ENCODE measurements at regions not wholly inside any gene's neighbourhood (a gene's known extent, or its start where the extent isn't known, plus 50 kb on each side); places are given as distances from the start of the nearest gene placed in this dataset.

DNA sequence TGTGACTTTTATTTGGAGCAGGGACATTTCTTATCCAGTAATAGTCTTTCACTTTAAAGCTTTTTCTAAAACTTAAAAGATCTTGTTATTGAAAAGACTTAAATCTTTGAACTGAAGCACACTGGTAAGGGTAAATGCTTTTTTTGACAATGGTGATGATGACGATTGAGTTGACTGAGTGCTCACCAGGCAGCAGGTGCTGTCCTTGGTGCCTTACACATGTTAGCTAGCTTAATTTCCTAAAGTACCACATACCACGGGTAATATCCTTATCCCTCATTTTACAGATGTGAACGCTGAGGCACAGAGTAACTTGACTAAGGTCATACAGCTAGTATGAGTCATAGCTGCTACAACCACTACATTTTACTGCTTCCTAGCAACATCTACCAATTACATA, 200.0 kb downstream of the XPNPEP1 start:
- POLR2A ChIA-PET: no interaction called here
- DNase-seq (ENCODE audit: low read depth, low spot score) (no peak), ATAC-seq (no peak)
- H3K4me1 ChIP-seq (ENCODE audit: control insufficient read depth, insufficient read depth, low read length): no peaks in the 10 kb centered on the region
- H3K9me3 ChIP-seq (ENCODE audit: control insufficient read depth, insufficient read depth, low read depth, low read length): no peaks in the 10 kb centered on the region
- no peaks in the 10 kb centered on the region for H3K27me3 ChIP-seq (ENCODE audit: control insufficient read depth, insufficient read depth, low read length)
- intact Hi-C loops (cut with micrococcal nuclease; ENCODE audit: unreplicated experiment): no loop called here
- CTCF ChIA-PET: no interaction called here
- no peak overlapping the region for H3K4me3 ChIP-seq (ENCODE audit: low read depth in 2 of 2, low read length in 2 of 2)
- BruUV-seq (replicated peaks): no TSS peak
- no peaks in the 10 kb centered on the region for H3K36me3 ChIP-seq (ENCODE audit: control insufficient read depth, insufficient read depth, low read length)
- no peak overlapping the region for H3K27ac ChIP-seq (ENCODE audit: low read length)
- in situ Hi-C loops (cut with HindIII; ENCODE audit: low pct_unique_long_range_greater_than_20kb, low sequenced_read_pairs): no loop called here
- TF ChIP-seq POLR2AphosphoS5 (IDR thresholded peaks at IDR 0.05; ENCODE audit: low read depth, low read length) (no peak), SIN3A (IDR thresholded peaks at IDR 0.05; ENCODE audit: borderline replicate concordance, insufficient read depth, low read depth, low read length) (no peak), TCF7L2 (IDR thresholded peaks at IDR 0.05; ENCODE audit: low read depth, low read length) (no peak)
- TF ChIP-seq, protein P1, sequence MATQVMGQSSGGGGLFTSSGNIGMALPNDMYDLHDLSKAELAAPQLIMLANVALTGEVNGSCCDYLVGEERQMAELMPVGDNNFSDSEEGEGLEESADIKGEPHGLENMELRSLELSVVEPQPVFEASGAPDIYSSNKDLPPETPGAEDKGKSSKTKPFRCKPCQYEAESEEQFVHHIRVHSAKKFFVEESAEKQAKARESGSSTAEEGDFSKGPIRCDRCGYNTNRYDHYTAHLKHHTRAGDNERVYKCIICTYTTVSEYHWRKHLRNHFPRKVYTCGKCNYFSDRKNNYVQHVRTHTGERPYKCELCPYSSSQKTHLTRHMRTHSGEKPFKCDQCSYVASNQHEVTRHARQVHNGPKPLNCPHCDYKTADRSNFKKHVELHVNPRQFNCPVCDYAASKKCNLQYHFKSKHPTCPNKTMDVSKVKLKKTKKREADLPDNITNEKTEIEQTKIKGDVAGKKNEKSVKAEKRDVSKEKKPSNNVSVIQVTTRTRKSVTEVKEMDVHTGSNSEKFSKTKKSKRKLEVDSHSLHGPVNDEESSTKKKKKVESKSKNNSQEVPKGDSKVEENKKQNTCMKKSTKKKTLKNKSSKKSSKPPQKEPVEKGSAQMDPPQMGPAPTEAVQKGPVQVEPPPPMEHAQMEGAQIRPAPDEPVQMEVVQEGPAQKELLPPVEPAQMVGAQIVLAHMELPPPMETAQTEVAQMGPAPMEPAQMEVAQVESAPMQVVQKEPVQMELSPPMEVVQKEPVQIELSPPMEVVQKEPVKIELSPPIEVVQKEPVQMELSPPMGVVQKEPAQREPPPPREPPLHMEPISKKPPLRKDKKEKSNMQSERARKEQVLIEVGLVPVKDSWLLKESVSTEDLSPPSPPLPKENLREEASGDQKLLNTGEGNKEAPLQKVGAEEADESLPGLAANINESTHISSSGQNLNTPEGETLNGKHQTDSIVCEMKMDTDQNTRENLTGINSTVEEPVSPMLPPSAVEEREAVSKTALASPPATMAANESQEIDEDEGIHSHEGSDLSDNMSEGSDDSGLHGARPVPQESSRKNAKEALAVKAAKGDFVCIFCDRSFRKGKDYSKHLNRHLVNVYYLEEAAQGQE (IDR thresholded peaks at IDR 0.05; ENCODE audit: insufficient read depth in 1 of 2, low read depth in 2 of 2, low read length in 1 of 2): no peak
- TF ChIP-seq, protein P2, sequence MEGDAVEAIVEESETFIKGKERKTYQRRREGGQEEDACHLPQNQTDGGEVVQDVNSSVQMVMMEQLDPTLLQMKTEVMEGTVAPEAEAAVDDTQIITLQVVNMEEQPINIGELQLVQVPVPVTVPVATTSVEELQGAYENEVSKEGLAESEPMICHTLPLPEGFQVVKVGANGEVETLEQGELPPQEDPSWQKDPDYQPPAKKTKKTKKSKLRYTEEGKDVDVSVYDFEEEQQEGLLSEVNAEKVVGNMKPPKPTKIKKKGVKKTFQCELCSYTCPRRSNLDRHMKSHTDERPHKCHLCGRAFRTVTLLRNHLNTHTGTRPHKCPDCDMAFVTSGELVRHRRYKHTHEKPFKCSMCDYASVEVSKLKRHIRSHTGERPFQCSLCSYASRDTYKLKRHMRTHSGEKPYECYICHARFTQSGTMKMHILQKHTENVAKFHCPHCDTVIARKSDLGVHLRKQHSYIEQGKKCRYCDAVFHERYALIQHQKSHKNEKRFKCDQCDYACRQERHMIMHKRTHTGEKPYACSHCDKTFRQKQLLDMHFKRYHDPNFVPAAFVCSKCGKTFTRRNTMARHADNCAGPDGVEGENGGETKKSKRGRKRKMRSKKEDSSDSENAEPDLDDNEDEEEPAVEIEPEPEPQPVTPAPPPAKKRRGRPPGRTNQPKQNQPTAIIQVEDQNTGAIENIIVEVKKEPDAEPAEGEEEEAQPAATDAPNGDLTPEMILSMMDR (IDR thresholded peaks at IDR 0.05): no peak

DNA sequence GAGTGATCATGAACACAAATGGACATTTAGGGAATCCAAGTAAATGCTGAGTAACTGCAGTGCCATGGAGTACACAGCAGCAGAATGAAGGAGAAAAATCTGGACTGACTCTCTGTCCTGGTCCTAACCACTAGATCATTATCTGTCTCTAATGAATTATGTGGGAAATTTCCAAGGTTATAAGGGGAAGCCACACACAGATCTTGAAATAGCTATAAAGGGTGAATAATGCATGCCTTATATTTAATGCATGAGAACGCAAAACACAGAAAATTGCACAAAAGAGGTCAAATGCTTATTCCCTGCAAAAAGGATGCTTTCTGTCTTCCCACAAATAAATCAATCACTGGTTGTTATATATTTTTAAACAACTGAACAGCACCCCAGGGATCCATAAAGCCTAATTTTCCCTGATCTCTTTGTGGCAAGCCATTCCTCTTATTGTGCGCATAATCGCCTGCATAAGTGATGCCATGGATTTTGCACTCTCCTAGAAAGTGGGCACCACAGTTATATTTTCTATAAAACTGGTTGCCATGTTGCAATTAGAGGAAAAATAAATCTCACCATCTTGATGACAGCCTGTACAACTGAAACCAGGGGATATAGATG, 201.8 kb downstream of the XPNPEP1 start:
- Histone ChIP-seq H3K27me3 (ENCODE audit: control insufficient read depth, insufficient read depth, low read length) (no peaks in the 10 kb centered on the region), H3K36me3 (ENCODE audit: control insufficient read depth, insufficient read depth, low read length) (no peaks in the 10 kb centered on the region), H3K4me3 (ENCODE audit: low read depth in 2 of 2, low read length in 2 of 2) (no peak overlapping the region), H3K27ac (ENCODE audit: low read length) (no peak overlapping the region), H3K4me1 (ENCODE audit: control insufficient read depth, insufficient read depth, low read length) (no peaks in the 10 kb centered on the region), H3K9me3 (ENCODE audit: control insufficient read depth, insufficient read depth, low read depth, low read length) (no peaks in the 10 kb centered on the region)
- CTCF ChIA-PET: no interaction called here
- in situ Hi-C loops (cut with HindIII; ENCODE audit: low pct_unique_long_range_greater_than_20kb, low sequenced_read_pairs) (no loop called here), intact Hi-C loops (cut with micrococcal nuclease; ENCODE audit: unreplicated experiment) (no loop called here)
- ATAC-seq: no peak
- BruUV-seq (replicated peaks): no TSS peak
- TF ChIP-seq, protein P2 (IDR thresholded peaks at IDR 0.05): no peak
- TF ChIP-seq, protein P1 (IDR thresholded peaks at IDR 0.05; ENCODE audit: insufficient read depth in 1 of 2, low read depth in 2 of 2, low read length in 1 of 2): no peak
- no peak for TF ChIP-seq POLR2AphosphoS5 (IDR thresholded peaks at IDR 0.05; ENCODE audit: low read depth, low read length)
- TF ChIP-seq SIN3A (IDR thresholded peaks at IDR 0.05; ENCODE audit: borderline replicate concordance, insufficient read depth, low read depth, low read length): no peak
- no peak for TF ChIP-seq TCF7L2 (IDR thresholded peaks at IDR 0.05; ENCODE audit: low read depth, low read length)
- POLR2A ChIA-PET: no interaction called here
- no peak for DNase-seq (ENCODE audit: low read depth, low spot score)

All from Panc1 (cell line).